HUES6 (cell line): ENCODE measurements at regions not wholly inside any gene's neighbourhood (a gene's known extent, or its start where the extent isn't known, plus 50 kb on each side); places are given as distances from the start of the nearest gene placed in this dataset.

Source experiments
- H3K27ac ChIP-seq: 2 replicates; pipeline ENCODE4 v1.7.0; 2013; ENCODE audit warnings: low read depth, mild to moderate bottlenecking, low read length, inconsistent platforms
- H3K27me3 ChIP-seq: 2 replicates; pipeline ENCODE4 v1.6.1; 2013; ENCODE audit warnings: low read length; ENCODE audit not compliant: control insufficient read depth, insufficient read depth
- H3K36me3 ChIP-seq: 2 replicates; pipeline ENCODE4 v1.6.1; 2013; ENCODE audit warnings: low read length; ENCODE audit not compliant: control insufficient read depth, insufficient read depth
- H3K4me1 ChIP-seq: 2 replicates; pipeline ENCODE4 v1.6.1; 2013; ENCODE audit warnings: low read length; ENCODE audit not compliant: control insufficient read depth, insufficient read depth
- H3K4me3 ChIP-seq: 2 replicates; pipeline ENCODE4 v1.5.1; 2013; ENCODE audit warnings: low read depth, low read length
- H3K9ac ChIP-seq: one replicate; pipeline ENCODE4 v1.6.1; 2013; ENCODE audit warnings: mild to moderate bottlenecking, low read length
- H3K9me3 ChIP-seq: 2 replicates; pipeline ENCODE4 v1.6.1; 2013; ENCODE audit warnings: low read depth, low read length; ENCODE audit not compliant: control insufficient read depth, insufficient read depth

DNA sequence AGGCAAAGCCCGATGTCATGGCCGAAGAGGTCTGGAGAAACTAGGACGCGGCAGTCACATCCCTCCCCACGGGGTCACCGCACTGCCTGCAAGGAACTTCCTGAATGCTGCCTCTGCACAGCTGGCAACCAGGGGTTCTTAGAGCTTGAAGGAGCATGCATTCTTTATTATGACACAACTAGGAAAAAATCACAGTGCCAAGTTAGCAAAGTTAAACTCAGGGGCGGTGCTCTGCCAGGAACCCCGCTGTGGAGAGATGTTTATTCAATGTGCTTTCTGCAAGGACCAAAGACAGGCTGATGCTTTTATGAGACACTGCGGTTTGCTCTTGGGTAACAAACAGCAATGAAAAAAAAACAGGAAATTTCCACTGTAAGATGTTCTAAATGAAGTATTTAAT lies 287.3 kb upstream of the FOXQ1 start:
- Histone ChIP-seq H3K27me3 (peaks cover 41% of the 10 kb centered on the region; the same call in 1 of the 2 replicates), H3K4me3 (no peak overlapping the region), H3K36me3 (no peaks in the 10 kb centered on the region), H3K27ac (no peak overlapping the region), H3K9ac (no peak overlapping the region), H3K4me1 (peaks cover 20% of the 10 kb centered on the region; the same call in 1 of the 2 replicates), H3K9me3 (peaks cover 4% of the 10 kb centered on the region; the same call in 1 of the 2 replicates)

DNA sequence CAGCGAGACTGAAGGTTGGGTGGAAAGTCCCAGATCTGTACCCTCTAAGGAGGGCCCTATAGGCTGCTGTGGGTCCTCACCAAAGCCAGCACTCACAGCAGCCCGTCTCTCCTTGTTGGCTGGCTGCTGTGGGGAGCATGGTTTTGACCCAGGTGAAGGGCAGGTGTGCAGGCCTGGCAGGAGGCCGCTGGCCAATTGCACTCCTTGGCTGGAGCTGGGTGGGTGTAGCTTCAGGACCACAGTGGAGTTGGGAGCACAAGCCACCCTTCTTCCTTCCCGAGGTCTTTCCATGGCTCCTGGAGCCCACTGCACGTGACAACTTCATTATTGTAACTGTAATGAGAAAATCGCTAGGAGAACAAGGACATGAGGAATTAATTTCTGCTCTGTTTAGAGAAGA lies 287.7 kb upstream of the FOXQ1 start:
- H3K27ac ChIP-seq: no peak overlapping the region
- peaks cover 41% of the 10 kb centered on the region; the same call in 1 of the 2 replicates for H3K27me3 ChIP-seq
- peaks cover 20% of the 10 kb centered on the region; the same call in 1 of the 2 replicates for H3K4me1 ChIP-seq
- no peak overlapping the region for H3K9ac ChIP-seq
- no peaks in the 10 kb centered on the region for H3K36me3 ChIP-seq
- no peak overlapping the region for H3K4me3 ChIP-seq
- peaks cover 4% of the 10 kb centered on the region; the same call in 1 of the 2 replicates for H3K9me3 ChIP-seq

DNA sequence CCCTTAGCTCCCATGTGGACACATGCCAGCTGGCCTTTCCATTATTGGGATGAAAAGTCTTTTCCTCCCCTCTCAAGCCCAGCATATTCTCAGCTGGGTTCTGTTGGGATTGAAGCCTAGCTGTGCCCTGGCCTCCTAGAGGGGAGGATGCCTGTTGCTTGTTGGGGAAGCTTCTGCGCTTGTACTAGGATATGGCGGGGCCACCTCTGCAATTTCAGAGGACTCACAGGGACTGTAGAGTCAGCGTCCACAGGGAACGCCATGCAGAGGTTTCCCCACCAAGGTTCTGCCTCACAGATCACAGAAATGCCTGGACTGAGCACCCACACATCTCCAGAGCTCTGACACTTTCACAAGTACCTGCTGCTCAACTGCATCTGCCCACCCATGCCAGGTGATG lies 288.7 kb upstream of the FOXQ1 start:
- Histone ChIP-seq H3K27ac (no peak overlapping the region), H3K27me3 (peaks cover 41% of the 10 kb centered on the region; the same call in 1 of the 2 replicates), H3K9me3 (peaks cover 4% of the 10 kb centered on the region; the same call in 1 of the 2 replicates), H3K36me3 (no peaks in the 10 kb centered on the region), H3K9ac (no peak overlapping the region), H3K4me3 (no peak overlapping the region), H3K4me1 (peaks cover 18% of the 10 kb centered on the region; the same call in 1 of the 2 replicates)

DNA sequence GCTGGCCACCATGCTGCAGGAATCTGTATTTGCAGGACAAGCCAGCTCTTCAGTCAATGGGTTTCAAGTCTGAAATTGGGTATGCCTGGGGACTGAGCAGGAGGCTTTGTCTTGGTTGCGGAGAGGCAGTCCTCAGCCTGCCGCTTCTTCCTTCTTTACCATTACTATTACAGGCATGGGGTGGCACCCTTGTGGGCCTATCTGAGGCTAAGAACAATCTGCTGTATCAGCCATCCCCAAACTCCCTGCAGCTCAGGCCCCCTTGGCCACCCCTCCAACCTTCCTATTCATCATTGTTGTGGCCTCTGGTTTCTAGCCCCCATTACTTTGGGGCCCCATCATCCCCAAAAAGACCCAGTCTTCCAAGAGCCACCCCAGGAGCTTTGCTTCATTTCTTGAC lies 289.2 kb upstream of the FOXQ1 start:
- Histone ChIP-seq H3K27ac (no peak overlapping the region), H3K9me3 (peaks cover 4% of the 10 kb centered on the region; the same call in 1 of the 2 replicates), H3K4me1 (peaks cover 14% of the 10 kb centered on the region; the same call in 1 of the 2 replicates), H3K4me3 (no peak overlapping the region), H3K9ac (no peak overlapping the region), H3K27me3 (peaks cover 41% of the 10 kb centered on the region; the same call in 1 of the 2 replicates), H3K36me3 (no peaks in the 10 kb centered on the region)

DNA sequence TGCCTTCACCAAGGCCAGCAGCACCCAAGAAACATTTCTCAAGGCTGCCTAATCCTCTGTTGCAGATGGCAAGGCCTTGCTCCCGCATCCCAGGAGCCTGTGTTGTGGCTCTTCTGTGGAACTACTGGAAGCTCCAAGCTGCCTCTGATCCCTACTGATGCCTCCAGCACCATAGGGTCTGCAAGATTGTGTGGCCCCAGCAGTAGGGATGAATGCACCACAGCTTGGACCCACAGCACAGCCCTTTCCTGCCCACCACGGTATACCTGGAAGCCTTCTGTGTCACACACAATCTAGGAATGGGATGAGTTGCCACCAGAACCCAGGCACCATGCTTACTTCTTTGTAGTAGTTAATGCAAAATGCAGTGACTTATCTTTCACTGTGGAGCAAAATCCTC lies 291.1 kb upstream of the FOXQ1 start:
- Histone ChIP-seq H3K9me3 (peaks cover 4% of the 10 kb centered on the region; the same call in 1 of the 2 replicates), H3K9ac (no peak overlapping the region), H3K36me3 (no peaks in the 10 kb centered on the region), H3K4me3 (no peak overlapping the region), H3K4me1 (peaks cover 9% of the 10 kb centered on the region; the same call in 1 of the 2 replicates), H3K27me3 (peaks cover 35% of the 10 kb centered on the region; the same call in 1 of the 2 replicates), H3K27ac (no peak overlapping the region)

DNA sequence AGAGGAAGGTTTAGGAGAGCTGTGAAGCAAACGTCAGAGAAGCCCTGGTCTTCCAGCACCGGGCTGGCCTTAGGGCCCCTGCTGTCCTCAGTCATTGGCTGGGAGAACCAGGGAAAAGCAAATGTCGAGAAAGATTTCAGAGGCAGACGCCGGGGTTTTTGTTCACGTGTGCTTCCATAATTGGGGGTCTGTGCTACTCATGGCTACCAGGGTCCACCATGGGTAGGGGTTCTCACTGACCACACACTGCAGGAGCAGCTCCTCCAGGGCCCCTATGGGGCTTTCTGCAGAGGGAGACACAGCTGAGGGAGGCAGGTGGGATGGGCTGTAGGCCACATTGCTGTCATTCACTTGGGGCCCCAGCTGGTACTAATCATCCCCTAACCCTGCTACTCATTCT lies 291.8 kb upstream of the FOXQ1 start:
- peaks cover 4% of the 10 kb centered on the region; the same call in 1 of the 2 replicates for H3K9me3 ChIP-seq
- H3K27me3 ChIP-seq: peaks cover 29% of the 10 kb centered on the region; the same call in 1 of the 2 replicates
- H3K27ac ChIP-seq: no peak overlapping the region
- no peak overlapping the region for H3K4me3 ChIP-seq
- H3K36me3 ChIP-seq: no peaks in the 10 kb centered on the region
- peaks cover 9% of the 10 kb centered on the region; the same call in 1 of the 2 replicates for H3K4me1 ChIP-seq
- no peak overlapping the region for H3K9ac ChIP-seq

DNA sequence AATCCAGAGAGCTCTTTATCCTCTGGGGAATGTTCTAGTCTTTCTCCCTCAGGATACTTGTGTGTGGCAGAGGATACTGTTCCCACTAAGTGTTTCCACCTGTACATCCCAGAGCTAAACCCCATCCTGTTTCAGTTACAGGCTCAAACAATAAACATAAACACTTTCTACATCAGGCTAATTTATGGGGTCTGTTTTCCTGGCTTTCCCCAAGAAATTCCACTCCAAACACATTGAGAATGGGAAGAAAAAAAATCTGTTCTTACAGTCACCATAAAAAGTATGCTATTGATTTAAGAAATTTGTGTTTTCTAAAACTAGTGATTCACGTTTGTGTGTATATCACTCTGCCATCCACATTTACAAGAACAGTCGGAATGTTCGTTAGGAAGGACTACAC lies 293.9 kb upstream of the FOXQ1 start:
- H3K4me1 ChIP-seq: no peaks in the 10 kb centered on the region
- no peak overlapping the region for H3K9ac ChIP-seq
- H3K27me3 ChIP-seq: peaks cover 15% of the 10 kb centered on the region; the same call in 1 of the 2 replicates
- no peak overlapping the region for H3K4me3 ChIP-seq
- no peaks in the 10 kb centered on the region for H3K36me3 ChIP-seq
- H3K9me3 ChIP-seq: peaks cover 7% of the 10 kb centered on the region; the same call in 1 of the 2 replicates
- no peak overlapping the region for H3K27ac ChIP-seq

DNA sequence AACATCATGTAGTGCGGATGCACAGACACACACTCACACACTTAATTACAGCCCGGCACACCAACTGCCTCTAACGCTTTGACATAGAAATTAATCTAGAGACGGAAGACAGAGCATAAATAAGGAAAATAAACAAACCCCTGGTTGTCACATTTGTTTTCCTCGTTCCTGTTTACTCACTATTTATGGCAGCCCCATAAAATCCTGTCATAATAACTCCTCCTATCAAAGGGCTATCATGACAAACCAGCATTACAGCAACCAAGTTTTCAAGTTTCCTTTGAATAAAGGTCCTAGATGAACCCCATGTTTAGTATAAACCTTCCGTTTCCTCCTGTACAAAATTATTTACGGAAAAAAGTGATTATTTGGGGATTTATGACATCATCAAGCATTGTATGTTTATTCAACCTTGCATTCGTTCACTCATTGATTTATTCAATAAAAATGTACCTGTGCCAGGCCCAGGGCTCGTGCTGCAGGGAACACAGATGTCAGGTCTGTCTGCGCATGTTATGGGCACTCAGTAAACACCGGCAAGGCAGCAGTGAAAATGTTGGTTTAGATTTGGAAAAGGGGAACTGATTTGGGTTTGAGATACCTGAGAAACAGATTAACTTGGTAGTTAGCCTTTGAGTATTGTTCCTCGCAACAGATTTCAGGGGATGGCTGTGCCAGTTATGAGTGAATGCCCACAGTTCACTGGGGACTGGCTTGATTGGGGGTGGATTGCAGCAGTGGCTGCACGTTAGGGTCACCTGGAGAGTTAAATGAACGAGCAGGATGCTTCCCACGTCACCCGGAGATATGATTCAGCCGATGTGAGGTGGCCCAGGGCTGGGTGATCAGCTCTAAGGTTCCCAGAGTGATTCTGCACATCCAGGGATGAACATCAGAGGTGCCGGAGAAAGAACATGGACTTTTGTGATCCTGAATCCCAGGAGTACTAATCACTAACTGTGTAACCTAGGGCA lies 295.3 kb upstream of the FOXQ1 start:
- H3K4me3 ChIP-seq: no peak overlapping the region
- 0 out of 2 replicates have a peak, but pooled peaks cover 3% of the 10 kb centered on the region for H3K27me3 ChIP-seq
- no peaks in the 10 kb centered on the region for H3K4me1 ChIP-seq
- H3K9me3 ChIP-seq: peaks cover 8% of the 10 kb centered on the region; the same call in 1 of the 2 replicates
- no peak overlapping the region for H3K9ac ChIP-seq
- no peaks in the 10 kb centered on the region for H3K36me3 ChIP-seq
- no peak overlapping the region for H3K27ac ChIP-seq

DNA sequence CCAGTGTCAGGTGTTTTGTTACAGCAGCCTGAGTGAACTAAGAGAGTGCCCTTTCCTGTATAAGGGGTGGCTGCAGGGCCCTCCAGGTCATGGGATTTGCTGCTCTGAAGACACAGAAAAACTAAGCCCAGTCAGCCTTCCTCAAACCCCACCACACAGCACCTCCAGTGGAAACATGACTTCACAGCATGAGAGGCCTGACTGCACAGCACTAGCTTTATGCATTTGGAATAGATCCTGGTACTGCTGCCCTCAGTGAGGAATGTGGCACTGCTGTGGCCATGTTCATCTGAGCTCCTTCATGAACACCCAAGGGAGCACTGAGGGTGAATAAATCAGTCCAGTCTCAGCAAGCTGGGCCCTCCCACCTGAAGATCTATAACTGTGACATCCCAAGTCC lies 296.1 kb upstream of the FOXQ1 start:
- H3K4me3 ChIP-seq: no peak overlapping the region
- no peaks in the 10 kb centered on the region for H3K4me1 ChIP-seq
- H3K9ac ChIP-seq: no peak overlapping the region
- H3K9me3 ChIP-seq: peaks cover 8% of the 10 kb centered on the region; the same call in 1 of the 2 replicates
- H3K27ac ChIP-seq: no peak overlapping the region
- no peaks in the 10 kb centered on the region for H3K36me3 ChIP-seq
- peaks cover 5% of the 10 kb centered on the region; the same call in 1 of the 2 replicates for H3K27me3 ChIP-seq

DNA sequence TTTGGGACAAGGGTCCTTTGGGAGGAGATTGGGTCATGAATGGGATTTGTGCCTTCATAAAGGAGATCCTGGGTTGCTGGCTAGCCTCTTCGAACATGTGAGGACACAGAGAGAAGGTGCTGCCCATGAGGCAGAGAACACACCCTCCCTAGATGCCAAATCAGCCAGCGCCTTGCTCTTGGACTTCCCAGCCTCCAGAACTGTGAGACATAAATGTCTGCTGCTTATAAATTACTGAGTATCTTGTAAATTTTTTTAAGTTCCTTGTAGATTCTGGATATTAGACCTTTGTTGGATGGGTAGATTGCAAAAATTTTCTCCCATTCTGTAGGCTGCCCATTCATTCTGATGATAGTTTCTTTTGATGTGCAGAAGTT lies 297.5 kb upstream of the FOXQ1 start:
- no peak overlapping the region for H3K27ac ChIP-seq
- no peak overlapping the region for H3K9ac ChIP-seq
- no peaks in the 10 kb centered on the region for H3K4me1 ChIP-seq
- H3K9me3 ChIP-seq: peaks cover 8% of the 10 kb centered on the region; the same call in 1 of the 2 replicates
- H3K27me3 ChIP-seq: peaks cover 7% of the 10 kb centered on the region; the same call in 1 of the 2 replicates
- no peaks in the 10 kb centered on the region for H3K36me3 ChIP-seq
- H3K4me3 ChIP-seq: no peak overlapping the region
